Thyroid gland (tissue), 4 donors: ENCODE measurements at regions not wholly inside any gene's neighbourhood (a gene's known extent, or its start where the extent isn't known, plus 50 kb on each side); places are given as distances from the start of the nearest gene placed in this dataset.

Experiments used
- DNase-seq, 2 donors: peaks; one replicate each; pipeline ENCODE4 v3.0.0-alpha.2; 2019
- H3K27ac ChIP-seq, 3 donors: fragments of 200-600 bp; sonication (generic); 1 replicate in 2 of 3; 2 replicates in 1 of 3; pipeline ENCODE4 v1.5.1; 2016 to 2019; ENCODE audit warnings: mild to moderate bottlenecking in 1 of 3, moderate library complexity in 1 of 3
- H3K27me3 ChIP-seq: fragments of 200-600 bp; sonication (generic); one replicate; pipeline ENCODE4 v1.5.1; 2019
- H3K36me3 ChIP-seq, 2 donors: fragments of 200-600 bp; sonication (generic); one replicate each; pipeline ENCODE4 v1.5.1; 2016 to 2019
- H3K4me1 ChIP-seq, 2 donors: fragments of 200-600 bp; sonication (generic); one replicate each; pipeline ENCODE4 v1.5.1; 2017 to 2019
- H3K4me3 ChIP-seq, 3 donors: fragments of 200-600 bp; sonication (generic); replicated peaks in 1 of 3; 1 replicate in 2 of 3; 2 replicates in 1 of 3; pipeline ENCODE4 v1.5.1; 2016; ENCODE audit warnings: mild to moderate bottlenecking in 1 of 3
- H3K9me3 ChIP-seq: fragments of 200-600 bp; sonication (generic); one replicate; pipeline ENCODE4 v1.5.1; 2017
- POLR2A ChIP-seq, 2 donors: fragments of 450-650 bp; IDR thresholded peaks; one replicate each; pipeline ENCODE4 v1.6.1; 2017; ENCODE audit warnings: antibody characterized with exemption in 2 of 2, mild to moderate bottlenecking in 2 of 2, moderate library complexity in 1 of 2
- WGBS, 2 donors: methylation state at CpG; one replicate each; pipeline ENCODE4 v1.1.5; 2017; 5-methylcytosine and 5-hydroxymethylcytosine counted together
- intact Hi-C: fragments of 100-400 bp; cut with DNase I; formaldehyde crosslinking; loops from one replicate; pipeline ENCODE4 v1.15.1; 2023
- TF ChIP-seq, protein P1 (sequence below), 6 experiments: fragments of 200-600 bp in 3 of 6; fragments of 450-650 bp in 3 of 6; sonication (generic) in 3 of 6; IDR thresholded peaks; one replicate each; pipeline ENCODE4 v1.5.1; 2016 to 2019; ENCODE audit warnings: antibody characterized with exemption in 6 of 6, mild to moderate bottlenecking in 2 of 6, inconsistent platforms in 1 of 6, moderate library complexity in 1 of 6

DNA sequence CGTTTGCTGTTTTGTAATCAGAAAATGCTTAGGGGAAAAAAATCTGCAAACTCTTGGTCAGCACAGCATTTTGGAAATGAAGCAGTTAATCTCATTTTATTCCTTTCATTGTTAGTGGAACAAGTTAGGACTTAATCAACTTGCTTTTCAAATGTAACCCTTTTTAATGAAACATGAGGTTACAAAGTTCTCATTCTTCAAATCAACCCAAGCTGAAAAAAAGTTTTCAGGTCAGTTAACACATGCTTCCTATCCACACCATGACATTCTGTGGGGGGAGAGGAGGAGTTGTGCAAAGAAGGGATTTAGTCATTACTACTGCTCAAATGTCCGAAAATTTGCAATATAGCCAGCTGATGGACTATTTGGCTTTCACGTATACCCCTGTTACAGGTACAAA is 283.2 kb upstream of the LYPLAL1 start:
- no peak for DNase-seq
- intact Hi-C loops, result no loop called here
- no peaks in the 10 kb centered on the region for H3K27me3 ChIP-seq
- WGBS, 2 donors, result 85 to 88% methylated on average over 3 of the region's 3 CpGs
- H3K4me1 ChIP-seq, result no peaks in the 10 kb centered on the region
- H3K36me3 ChIP-seq, result no peaks in the 10 kb centered on the region
- no peak overlapping the region for H3K27ac ChIP-seq
- no peaks in the 10 kb centered on the region for H3K9me3 ChIP-seq
- no peak overlapping the region for H3K4me3 ChIP-seq
- TF ChIP-seq, protein P1, sequence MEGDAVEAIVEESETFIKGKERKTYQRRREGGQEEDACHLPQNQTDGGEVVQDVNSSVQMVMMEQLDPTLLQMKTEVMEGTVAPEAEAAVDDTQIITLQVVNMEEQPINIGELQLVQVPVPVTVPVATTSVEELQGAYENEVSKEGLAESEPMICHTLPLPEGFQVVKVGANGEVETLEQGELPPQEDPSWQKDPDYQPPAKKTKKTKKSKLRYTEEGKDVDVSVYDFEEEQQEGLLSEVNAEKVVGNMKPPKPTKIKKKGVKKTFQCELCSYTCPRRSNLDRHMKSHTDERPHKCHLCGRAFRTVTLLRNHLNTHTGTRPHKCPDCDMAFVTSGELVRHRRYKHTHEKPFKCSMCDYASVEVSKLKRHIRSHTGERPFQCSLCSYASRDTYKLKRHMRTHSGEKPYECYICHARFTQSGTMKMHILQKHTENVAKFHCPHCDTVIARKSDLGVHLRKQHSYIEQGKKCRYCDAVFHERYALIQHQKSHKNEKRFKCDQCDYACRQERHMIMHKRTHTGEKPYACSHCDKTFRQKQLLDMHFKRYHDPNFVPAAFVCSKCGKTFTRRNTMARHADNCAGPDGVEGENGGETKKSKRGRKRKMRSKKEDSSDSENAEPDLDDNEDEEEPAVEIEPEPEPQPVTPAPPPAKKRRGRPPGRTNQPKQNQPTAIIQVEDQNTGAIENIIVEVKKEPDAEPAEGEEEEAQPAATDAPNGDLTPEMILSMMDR (IDR thresholded peaks at IDR 0.05), result no peak
- TF ChIP-seq POLR2A (IDR thresholded peaks at IDR 0.05), result no peak

DNA sequence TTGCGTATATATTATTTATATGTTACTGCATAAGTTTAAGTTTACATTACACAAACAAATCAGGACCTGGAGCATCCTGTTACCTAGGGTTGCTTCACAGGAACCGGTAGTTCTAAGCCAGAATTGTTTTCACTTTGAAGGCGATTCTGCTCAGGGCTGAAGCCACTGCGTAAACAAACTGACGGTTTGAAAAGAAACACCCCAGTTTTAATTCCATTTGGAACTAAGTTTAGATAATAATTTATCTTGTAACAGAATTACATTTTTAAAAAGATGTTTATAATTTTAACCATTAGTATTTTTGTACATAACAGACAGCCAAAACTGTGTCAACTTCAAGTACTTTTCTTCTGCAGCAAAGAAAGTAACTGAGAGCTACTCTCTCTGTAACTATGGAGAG is 282.1 kb upstream of the LYPLAL1 start:
- 75 to 79% methylated on average over 5 of the region's 5 CpGs for WGBS, 2 donors
- H3K36me3 ChIP-seq, result no peaks in the 10 kb centered on the region
- no peaks in the 10 kb centered on the region for H3K9me3 ChIP-seq
- no peaks in the 10 kb centered on the region for H3K4me1 ChIP-seq
- no peak overlapping the region for H3K27ac ChIP-seq
- no peak overlapping the region for H3K4me3 ChIP-seq
- TF ChIP-seq POLR2A (IDR thresholded peaks at IDR 0.05), result no peak
- TF ChIP-seq, protein P1 (IDR thresholded peaks at IDR 0.05), result no peak
- intact Hi-C loops, result no loop called here
- no peaks in the 10 kb centered on the region for H3K27me3 ChIP-seq
- DNase-seq, result no peak

DNA sequence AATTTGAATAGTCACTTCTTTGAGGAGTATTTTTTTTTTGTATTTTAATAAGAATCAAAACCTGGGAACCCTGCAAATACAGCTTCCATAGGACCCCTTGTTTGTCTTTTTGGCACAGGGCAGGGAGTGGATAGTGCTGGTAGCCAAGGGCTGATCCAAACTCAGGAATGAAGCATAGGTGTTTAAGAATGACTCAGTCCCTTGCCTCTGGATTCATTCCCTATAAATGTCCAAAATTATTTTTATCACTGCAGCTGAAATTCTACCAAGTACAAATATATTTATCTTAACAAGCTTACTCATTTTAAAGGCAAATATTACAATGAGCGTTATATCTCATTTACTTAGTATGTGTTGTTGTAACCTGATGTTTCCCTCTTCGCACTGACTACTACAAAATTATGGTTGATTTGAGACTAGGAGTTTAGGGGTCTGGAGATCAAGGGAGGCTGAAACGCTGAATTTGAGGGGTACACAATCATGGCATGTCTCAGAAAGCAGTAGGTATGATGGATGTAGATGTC is 278.6 kb upstream of the LYPLAL1 start:
- WGBS, 2 donors, result 92 to 95% methylated on average over 3 of the region's 3 CpGs
- DNase-seq, result no peak
- H3K27me3 ChIP-seq, result no peaks in the 10 kb centered on the region
- intact Hi-C loops, result no loop called here
- no peaks in the 10 kb centered on the region for H3K36me3 ChIP-seq
- H3K27ac ChIP-seq, result no peak overlapping the region
- no peaks in the 10 kb centered on the region for H3K9me3 ChIP-seq
- H3K4me1 ChIP-seq, result no peaks in the 10 kb centered on the region
- H3K4me3 ChIP-seq, result no peak overlapping the region
- TF ChIP-seq POLR2A (IDR thresholded peaks at IDR 0.05), result no peak
- TF ChIP-seq, protein P1 (IDR thresholded peaks at IDR 0.05), result no peak

DNA sequence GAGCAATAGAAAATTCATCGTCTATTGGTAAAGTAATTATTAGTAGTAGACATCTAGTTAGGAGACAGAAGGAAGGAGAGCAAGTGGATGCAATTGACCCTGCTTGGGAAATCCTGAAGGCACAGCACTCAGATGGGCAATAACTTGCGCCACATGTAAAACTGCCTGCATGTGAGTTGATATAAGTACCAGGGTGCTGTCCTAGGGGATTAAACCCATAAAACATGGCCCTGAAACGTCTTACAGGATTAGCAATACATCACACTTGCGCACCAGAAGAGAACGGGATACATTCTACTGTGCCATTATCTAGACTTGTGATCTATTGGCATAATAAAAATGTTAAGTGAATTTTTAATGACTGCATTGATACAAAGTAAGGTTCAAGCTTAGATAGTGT is 277.5 kb upstream of the LYPLAL1 start:
- Histone ChIP-seq H3K27ac (no peak overlapping the region), H3K9me3 (no peaks in the 10 kb centered on the region), H3K36me3 (no peaks in the 10 kb centered on the region), H3K27me3 (no peaks in the 10 kb centered on the region), H3K4me1 (no peaks in the 10 kb centered on the region), H3K4me3 (no peak overlapping the region)
- DNase-seq, result no peak
- intact Hi-C loops, result no loop called here
- TF ChIP-seq, protein P1 (IDR thresholded peaks at IDR 0.05), result no peak
- TF ChIP-seq POLR2A (IDR thresholded peaks at IDR 0.05), result no peak
- 91 to 94% methylated on average over 5 of the region's 5 CpGs for WGBS, 2 donors

DNA sequence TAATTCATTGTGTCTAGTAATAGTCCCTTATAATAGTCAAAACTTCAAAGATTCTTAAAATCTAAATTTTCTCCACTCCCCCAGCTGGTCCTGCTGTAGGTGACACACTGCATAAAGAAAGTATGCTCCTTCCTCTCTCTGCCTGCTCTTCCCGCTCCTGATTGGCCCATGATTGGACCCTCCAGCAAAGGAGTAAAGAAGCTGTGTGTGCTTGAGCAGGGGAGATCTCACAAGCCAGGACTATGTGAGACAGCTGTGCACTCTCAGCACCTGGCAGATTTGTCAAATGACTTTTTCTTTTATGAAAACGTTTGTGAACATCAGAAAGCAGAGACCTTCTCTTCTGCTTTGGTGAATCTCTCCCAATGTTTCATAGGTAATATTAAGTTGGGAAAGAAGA is 274.8 kb upstream of the LYPLAL1 start:
- no peak overlapping the region for H3K4me3 ChIP-seq
- 48 to 71% methylated on average over 2 of the region's 2 CpGs for WGBS, 2 donors
- DNase-seq, result no peak
- no peaks in the 10 kb centered on the region for H3K27me3 ChIP-seq
- no peaks in the 10 kb centered on the region for H3K4me1 ChIP-seq
- no peak overlapping the region for H3K27ac ChIP-seq
- H3K36me3 ChIP-seq, result no peaks in the 10 kb centered on the region
- no peaks in the 10 kb centered on the region for H3K9me3 ChIP-seq
- TF ChIP-seq POLR2A (IDR thresholded peaks at IDR 0.05), result no peak
- TF ChIP-seq, protein P1 (IDR thresholded peaks at IDR 0.05), result no peak
- intact Hi-C loops, result no loop called here
